HG02973 (cell line): ENCODE measurements at regions not wholly inside any gene's neighbourhood (a gene's known extent, or its start where the extent isn't known, plus 50 kb on each side); places are given as distances from the start of the nearest gene placed in this dataset.
"Not testable (repeated sequence)": the region's sequence is repeated elsewhere in the genome, so short reads cannot be mapped to it uniquely, and the experiment has no call there.

Experiments used
- ATAC-seq: cut with Tn5 transposase; IDR thresholded peaks from one replicate; pipeline ENCODE4 v1.9.1; 2021; ENCODE audit warnings: moderate library complexity; ENCODE audit not compliant: unreplicated experiment

- ATAC-seq = no peak
Observed at GRCh38 chr5:14054965-14055963, 87.9 kb upstream of the TRIO start.

DNA sequence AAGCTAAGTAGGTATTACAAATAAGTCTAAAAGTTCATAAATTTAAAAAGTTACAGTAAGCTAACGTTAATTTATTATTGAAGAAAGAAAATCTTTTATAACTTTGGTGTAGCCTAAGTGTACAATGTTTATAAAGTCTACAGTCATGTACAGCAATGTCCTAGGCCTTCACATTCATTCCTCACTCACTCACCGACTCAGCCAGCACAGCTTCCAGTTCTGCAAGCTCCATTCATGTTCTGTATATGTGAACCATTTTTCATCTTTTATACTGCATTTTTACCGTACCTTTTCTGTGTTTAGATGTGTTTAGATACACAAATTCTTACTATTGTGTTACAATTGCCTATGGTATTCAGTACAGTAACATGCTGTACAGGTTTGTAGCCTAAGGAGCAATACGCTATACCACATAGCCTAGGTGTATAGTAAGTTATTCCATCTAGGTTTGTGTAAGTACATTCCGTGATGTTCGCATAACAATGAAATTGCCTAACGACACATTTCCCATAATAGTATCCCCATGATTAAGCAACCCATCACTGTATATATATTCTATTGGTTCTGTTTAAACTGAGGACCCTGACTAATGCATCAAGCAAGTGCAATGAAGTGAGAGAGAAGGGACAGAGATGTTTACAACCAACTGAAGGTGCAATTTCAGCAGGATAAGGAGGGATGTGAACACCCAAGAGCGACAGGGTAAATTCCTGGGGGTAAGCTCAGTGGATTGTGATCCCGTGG is 88.9 kb upstream of the TRIO start:
- no peak for ATAC-seq

DNA sequence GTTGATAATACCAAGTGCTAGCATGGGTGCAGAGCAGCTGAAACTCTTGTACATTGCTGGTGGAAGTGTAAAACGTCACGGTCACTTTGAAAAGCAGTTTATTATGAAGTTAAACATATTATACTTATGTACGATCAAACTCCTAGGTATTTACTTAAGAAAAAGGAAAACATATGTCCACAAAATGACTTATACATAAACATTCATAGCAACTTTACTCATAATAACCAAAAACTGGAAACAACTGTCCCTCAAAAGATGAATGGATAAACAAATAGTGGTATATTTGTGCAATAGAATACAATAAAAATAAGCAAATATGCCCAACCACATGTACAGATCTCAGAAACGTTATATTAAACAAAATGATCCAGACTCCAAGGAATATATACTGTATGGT is 92.3 kb upstream of the TRIO start:
- ATAC-seq = no peak

- no peak for ATAC-seq
Observed at GRCh38 chr5:14048434-14048833, 94.7 kb upstream of the TRIO start.

DNA sequence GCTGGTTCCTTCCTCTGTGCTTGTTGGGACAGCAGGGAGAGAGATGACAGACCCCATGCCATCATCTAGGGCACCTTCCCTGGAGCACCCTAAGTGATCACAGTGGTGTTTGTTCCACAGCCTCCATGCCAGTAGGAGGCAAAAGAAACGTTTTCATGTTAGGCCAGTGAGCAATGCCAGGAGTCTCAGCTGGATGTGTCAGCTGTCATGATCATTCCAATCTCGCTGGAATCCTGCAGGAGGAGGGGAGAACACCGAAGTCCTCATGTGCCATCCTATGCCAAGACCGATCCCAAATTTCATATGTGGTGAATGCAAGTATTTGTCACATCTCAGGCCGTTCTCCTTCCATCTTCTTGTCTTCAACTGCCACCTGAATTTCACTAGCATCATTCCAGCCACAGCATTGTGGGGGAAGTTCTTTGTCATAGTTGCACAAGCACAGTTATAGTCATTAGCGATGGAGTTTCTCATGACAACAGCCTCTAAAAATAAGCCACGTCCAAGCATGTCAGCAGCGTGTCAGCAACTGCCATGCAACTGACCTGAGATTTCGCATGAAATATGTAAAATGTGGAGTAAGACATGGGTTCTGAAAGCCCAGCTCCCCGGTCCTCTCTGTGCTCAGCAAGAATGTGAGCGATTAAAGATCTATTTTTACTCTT is 97.2 kb upstream of the DNAH5 start:
- no peak for ATAC-seq

- ATAC-seq = no peak
Observed at GRCh38 chr5:14040542-14040941, 96.1 kb upstream of the DNAH5 start.

DNA sequence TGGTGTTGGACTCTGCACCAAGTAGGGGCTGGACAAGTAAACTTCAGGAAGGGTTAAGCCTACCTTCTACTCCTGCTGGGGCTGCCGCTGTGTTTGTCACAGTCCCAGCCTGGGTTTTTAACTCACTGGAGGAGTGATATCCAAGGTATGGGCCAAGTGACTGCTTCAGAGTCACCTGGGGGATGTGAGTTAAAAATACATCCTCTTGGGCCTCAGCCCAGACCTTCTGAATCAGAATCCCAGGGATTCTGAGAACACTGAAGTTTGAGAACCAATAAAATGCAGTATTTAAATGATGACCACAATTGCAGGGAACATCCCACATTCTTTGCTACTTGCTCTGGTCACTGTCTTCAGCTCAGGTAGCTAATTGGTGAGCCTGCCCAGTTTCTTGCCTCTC is 95.1 kb upstream of the DNAH5 start:
- ATAC-seq = no peak

GRCh38 chr5:14039063-14039462 is 94.6 kb upstream of the DNAH5 start:
- no peak for ATAC-seq

- ATAC-seq = no peak
Observed at GRCh38 chr5:14038341-14038959, 94.0 kb upstream of the DNAH5 start.

DNA sequence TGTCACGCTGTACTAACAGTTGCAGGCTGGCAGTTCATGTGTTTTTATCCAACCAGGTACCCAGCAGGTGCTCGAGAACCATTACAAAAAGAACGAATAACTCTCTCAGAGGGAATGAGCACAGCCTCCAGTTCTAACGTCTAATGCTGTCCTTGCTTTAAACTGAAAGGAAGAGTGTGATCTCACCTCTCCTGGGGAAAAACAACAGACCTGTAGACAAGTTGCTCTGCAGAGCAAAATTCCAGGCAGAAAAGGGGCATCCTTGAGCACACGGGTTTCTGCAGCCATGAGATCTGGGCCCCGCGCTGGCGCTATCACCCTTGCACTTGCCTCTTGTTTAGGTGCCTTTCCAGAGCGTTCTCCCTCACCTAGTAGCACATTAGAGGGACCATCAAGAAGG is 92.5 kb upstream of the DNAH5 start:
- no peak for ATAC-seq

GRCh38 chr5:14036514-14036913 is 92.0 kb upstream of the DNAH5 start:
- ATAC-seq = no peak

- no peak for ATAC-seq
Observed at GRCh38 chr5:14035859-14036503, 91.5 kb upstream of the DNAH5 start.

DNA sequence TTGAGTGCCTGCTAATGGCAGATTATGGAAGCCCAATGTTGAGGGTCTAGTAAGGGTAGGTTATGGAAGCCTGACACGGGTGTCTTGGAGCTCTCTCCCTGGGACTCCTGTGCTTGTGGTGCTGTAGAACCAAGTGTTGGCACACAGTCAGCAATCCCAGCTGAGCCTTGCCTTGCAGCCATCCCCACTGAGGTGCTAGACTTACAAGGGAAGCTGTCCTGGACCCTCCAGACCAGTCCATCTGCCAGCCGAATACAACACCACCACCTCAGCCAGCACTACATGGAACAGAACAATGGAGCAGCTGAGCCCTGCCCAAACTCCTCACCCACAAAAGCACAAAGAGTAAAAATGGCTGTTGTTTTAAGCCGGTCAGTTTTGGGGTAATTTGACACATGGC is 90.5 kb upstream of the DNAH5 start:
- ATAC-seq = no peak

GRCh38 chr5:14032918-14033317 is 88.4 kb upstream of the DNAH5 start:
- ATAC-seq = no peak

GRCh38 chr5:14028938-14029584 is 84.6 kb upstream of the DNAH5 start:
- ATAC-seq = no peak

DNA sequence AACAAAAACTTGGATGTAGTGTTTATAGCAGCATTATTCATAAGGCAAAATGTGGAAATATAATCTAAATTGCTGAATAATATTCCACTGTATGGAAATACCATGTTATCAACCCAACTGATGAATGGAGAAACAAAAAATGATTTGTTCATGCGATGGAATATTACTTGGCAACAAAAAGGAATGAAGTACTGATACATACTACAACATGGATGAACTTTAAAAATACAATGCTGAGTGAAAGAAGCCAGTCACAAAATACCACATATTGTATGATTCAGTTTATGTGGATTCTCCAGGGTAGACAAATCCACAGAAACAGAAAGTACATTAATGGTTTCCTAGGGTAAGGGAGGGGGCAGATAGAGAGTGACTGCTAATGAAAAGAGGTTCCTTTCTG is 83.7 kb upstream of the DNAH5 start:
- ATAC-seq = no peak

- ATAC-seq = no peak
Observed at GRCh38 chr5:14025569-14026286, 81.2 kb upstream of the DNAH5 start.

DNA sequence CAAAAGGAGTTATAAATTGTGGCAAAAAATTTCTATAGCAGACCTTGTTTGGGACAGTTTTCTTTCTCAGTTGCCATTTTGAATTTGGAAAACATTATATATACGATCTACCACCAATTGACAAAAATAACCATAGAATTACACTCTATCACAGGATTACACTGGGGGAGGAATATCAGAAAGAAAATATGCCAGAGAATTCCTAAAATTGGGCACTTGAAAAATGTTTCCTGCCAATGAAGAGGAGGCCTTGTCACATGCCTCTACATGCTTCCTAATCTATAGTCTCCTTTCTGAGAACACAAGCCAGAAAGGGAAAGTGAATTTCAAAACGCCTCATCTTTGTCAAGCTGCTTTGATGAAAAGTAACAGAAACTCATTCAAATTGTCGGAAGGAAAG is 78.5 kb upstream of the DNAH5 start:
- ATAC-seq = no peak

- not testable (repeated sequence) for ATAC-seq
Observed at GRCh38 chr5:14020944-14021343, 76.5 kb upstream of the DNAH5 start.
